K562 (cell line): ENCODE measurements at regions not wholly inside any gene's neighbourhood (a gene's known extent, or its start where the extent isn't known, plus 50 kb on each side); places are given as distances from the start of the nearest gene placed in this dataset.

Experiments
- STAG1 ChIP-seq: sonication (generic); formaldehyde crosslinking; IDR thresholded peaks from 2 replicates; pipeline ENCODE4 v1.5.0; 2020; ENCODE audit warnings: missing genetic modification reagents, borderline replicate concordance
- ZBTB40 ChIP-seq, 2 experiments: fragments of 450-650 bp in 1 of 2; sonication (generic) in 1 of 2; formaldehyde crosslinking in 1 of 2; IDR thresholded peaks; 2 replicates each; pipeline versions ENCODE4 v1.7.1 to v1.9.0; 2016 to 2022; ENCODE audit warnings: inconsistent platforms in 1 of 2, mild to moderate bottlenecking in 1 of 2, missing genetic modification reagents in 1 of 2
- TF ChIP-seq, protein P1 (sequence below), 2 experiments: fragments of 450-650 bp; conservative IDR thresholded peaks; 2 replicates each; pipeline ENCODE4 v1.6.1; 2017; ENCODE audit warnings: mild to moderate bottlenecking in 2 of 2, moderate library complexity in 2 of 2
- TF ChIP-seq, protein P2 (sequence below): sonication (generic); formaldehyde crosslinking; IDR thresholded peaks from 2 replicates; pipeline ENCODE4 v1.8.0; 2022; ENCODE audit warnings: mild to moderate bottlenecking, missing genetic modification reagents

GRCh38 chr3:42014458-42014920 lies 52.6 kb upstream of the ULK4 start (continued):
- TF ChIP-seq ZBTB40 (IDR thresholded peaks at IDR 0.05) (peak; percentile 89), ZBTB40 (CRISPR knock-in tag; IDR thresholded peaks at IDR 0.05) (peak; percentile 93), STAG1 (no peak)
- TF ChIP-seq, protein P1, sequence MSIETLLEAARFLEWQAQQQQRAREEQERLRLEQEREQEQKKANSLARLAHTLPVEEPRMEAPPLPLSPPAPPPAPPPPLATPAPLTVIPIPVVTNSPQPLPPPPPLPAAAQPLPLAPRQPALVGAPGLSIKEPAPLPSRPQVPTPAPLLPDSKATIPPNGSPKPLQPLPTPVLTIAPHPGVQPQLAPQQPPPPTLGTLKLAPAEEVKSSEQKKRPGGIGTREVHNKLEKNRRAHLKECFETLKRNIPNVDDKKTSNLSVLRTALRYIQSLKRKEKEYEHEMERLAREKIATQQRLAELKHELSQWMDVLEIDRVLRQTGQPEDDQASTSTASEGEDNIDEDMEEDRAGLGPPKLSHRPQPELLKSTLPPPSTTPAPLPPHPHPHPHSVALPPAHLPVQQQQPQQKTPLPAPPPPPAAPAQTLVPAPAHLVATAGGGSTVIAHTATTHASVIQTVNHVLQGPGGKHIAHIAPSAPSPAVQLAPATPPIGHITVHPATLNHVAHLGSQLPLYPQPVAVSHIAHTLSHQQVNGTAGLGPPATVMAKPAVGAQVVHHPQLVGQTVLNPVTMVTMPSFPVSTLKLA (conservative IDR thresholded peaks at IDR 0.05) = peak in 1 of 2 experiments; percentile 12; a peak in 1 of 4 replicates
- TF ChIP-seq, protein P2, sequence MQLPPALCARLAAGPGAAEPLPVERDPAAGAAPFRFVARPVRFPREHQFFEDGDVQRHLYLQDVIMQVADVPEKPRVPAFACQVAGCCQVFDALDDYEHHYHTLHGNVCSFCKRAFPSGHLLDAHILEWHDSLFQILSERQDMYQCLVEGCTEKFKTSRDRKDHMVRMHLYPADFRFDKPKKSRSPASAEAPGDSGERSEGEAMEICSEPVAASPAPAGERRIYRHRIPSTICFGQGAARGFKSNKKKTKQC (CRISPR knock-in tag) = no peak
